ENCODE measurements at regions not wholly inside any gene's neighbourhood (a gene's known extent, or its start where the extent isn't known, plus 50 kb on each side); places are given as distances from the start of the nearest gene placed in this dataset.
A peak's percentile ranks its signal among the peaks of the same experiment; 100 is the strongest.

- Histone ChIP-seq H3K36me3 (no peaks in the 10 kb centered on the region), H3K4me1 (no peaks in the 10 kb centered on the region), H3K4me3 (no peak overlapping the region), H3K9me3 (no peaks in the 10 kb centered on the region), H3K27ac (no peak overlapping the region), H3K27me3 (no peaks in the 10 kb centered on the region)
- TF ChIP-seq, protein P1, sequence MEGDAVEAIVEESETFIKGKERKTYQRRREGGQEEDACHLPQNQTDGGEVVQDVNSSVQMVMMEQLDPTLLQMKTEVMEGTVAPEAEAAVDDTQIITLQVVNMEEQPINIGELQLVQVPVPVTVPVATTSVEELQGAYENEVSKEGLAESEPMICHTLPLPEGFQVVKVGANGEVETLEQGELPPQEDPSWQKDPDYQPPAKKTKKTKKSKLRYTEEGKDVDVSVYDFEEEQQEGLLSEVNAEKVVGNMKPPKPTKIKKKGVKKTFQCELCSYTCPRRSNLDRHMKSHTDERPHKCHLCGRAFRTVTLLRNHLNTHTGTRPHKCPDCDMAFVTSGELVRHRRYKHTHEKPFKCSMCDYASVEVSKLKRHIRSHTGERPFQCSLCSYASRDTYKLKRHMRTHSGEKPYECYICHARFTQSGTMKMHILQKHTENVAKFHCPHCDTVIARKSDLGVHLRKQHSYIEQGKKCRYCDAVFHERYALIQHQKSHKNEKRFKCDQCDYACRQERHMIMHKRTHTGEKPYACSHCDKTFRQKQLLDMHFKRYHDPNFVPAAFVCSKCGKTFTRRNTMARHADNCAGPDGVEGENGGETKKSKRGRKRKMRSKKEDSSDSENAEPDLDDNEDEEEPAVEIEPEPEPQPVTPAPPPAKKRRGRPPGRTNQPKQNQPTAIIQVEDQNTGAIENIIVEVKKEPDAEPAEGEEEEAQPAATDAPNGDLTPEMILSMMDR (IDR thresholded peaks at IDR 0.05): peak; percentile 60
- no peak for ATAC-seq
- no peak for DNase-seq
- intact Hi-C loops (cut with DNase I): no loop called here
Measured at GRCh38 chr13:70568571-70568970, 460.3 kb upstream of the KLHL1 start.

DNA sequence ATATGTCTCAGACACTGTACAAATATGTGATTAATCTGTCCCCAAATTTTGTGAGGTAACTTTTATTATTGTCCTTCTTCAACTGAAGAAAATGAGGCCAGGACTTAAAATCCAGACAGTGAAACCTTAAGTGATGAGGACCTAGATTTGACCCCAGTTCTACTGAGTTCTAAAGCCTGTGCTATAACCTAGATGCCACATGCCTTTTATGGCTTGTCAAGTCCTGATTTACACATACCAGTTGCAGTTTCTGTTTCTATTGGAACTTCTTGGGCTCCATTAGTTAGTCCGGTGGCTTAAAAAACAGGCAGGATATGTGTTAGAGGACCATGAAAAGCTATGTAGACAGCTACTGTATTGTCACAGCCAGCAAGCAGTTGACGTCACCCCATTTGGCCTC, 436.5 kb upstream of the KLHL1 start:
- Histone ChIP-seq H3K9me3 (no peaks in the 10 kb centered on the region), H3K27ac (no peak overlapping the region), H3K4me3 (no peak overlapping the region), H3K4me1 (no peaks in the 10 kb centered on the region), H3K27me3 (no peaks in the 10 kb centered on the region), H3K36me3 (no peaks in the 10 kb centered on the region)
- no peak for DNase-seq
- TF ChIP-seq, protein P1 (IDR thresholded peaks at IDR 0.05): no peak
- no peak for ATAC-seq
- intact Hi-C loops (cut with DNase I): no loop called here

GRCh38 chr13:70541451-70541850, 433.2 kb upstream of the KLHL1 start:
- Histone ChIP-seq H3K4me3 (no peak overlapping the region), H3K27me3 (no peaks in the 10 kb centered on the region), H3K27ac (no peak overlapping the region), H3K4me1 (no peaks in the 10 kb centered on the region), H3K36me3 (no peaks in the 10 kb centered on the region), H3K9me3 (no peaks in the 10 kb centered on the region)
- TF ChIP-seq, protein P1 (IDR thresholded peaks at IDR 0.05): no peak
- intact Hi-C loops (cut with DNase I): no loop called here
- DNase-seq (no peak), ATAC-seq (no peak)

DNA sequence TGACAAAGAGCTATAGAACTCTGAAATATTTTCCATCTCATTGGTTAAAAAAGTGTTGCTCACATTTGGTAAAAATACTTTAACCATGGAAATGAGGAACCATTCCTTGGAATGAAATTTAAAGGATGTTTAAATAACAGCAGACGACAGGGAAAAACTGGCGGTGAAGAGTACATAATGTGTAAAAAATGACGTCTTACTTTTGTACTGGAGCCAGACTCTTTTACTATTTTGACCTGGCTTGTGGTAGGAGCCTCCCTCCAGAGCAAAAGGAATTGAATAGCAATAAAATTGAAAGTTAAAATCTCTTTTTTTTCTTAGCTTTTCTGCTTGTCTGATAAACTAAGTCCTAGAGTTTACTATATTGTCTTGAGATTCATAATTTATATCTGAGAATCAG, 426.2 kb upstream of the KLHL1 start:
- Histone ChIP-seq H3K4me3 (no peak overlapping the region), H3K4me1 (no peaks in the 10 kb centered on the region), H3K9me3 (no peaks in the 10 kb centered on the region), H3K27ac (no peak overlapping the region), H3K36me3 (no peaks in the 10 kb centered on the region), H3K27me3 (no peaks in the 10 kb centered on the region)
- ATAC-seq: no peak
- DNase-seq: no peak
- intact Hi-C loops (cut with DNase I): no loop called here
- TF ChIP-seq, protein P1 (IDR thresholded peaks at IDR 0.05): no peak

- no peaks in the 10 kb centered on the region for H3K36me3 ChIP-seq
- H3K27me3 ChIP-seq: no peaks in the 10 kb centered on the region
- ATAC-seq (no peak), DNase-seq (no peak)
- no peak overlapping the region for H3K27ac ChIP-seq
- no peak overlapping the region for H3K4me3 ChIP-seq
- no peaks in the 10 kb centered on the region for H3K9me3 ChIP-seq
- H3K4me1 ChIP-seq: no peaks in the 10 kb centered on the region
- TF ChIP-seq, protein P1 (IDR thresholded peaks at IDR 0.05): no peak
- intact Hi-C loops (cut with DNase I): no loop called here
Measured at GRCh38 chr13:70529652-70530051, 421.4 kb upstream of the KLHL1 start.

- ATAC-seq (no peak), DNase-seq (no peak)
- Histone ChIP-seq H3K36me3 (no peaks in the 10 kb centered on the region), H3K4me3 (no peak overlapping the region), H3K4me1 (no peaks in the 10 kb centered on the region), H3K27me3 (no peaks in the 10 kb centered on the region), H3K27ac (no peak overlapping the region), H3K9me3 (no peaks in the 10 kb centered on the region)
- intact Hi-C loops (cut with DNase I): no loop called here
- TF ChIP-seq, protein P1 (IDR thresholded peaks at IDR 0.05): no peak
Measured at GRCh38 chr13:70527599-70527998, 419.3 kb upstream of the KLHL1 start.

Measured in upper lobe of right lung (tissue), 1 donor.